Central memory CD8-positive, alpha-beta T cell (primary cell): ENCODE measurements at regions not wholly inside any gene's neighbourhood (a gene's known extent, or its start where the extent isn't known, plus 50 kb on each side); places are given as distances from the start of the nearest gene placed in this dataset.

Experiments
- ATAC-seq: fragments of 150-1000 bp; cut with Tn5 transposase; replicated peaks from 2 replicates; pipeline ENCODE4 v1.10.0; 2022; ENCODE audit warnings: mild to moderate bottlenecking, moderate FRiP score, moderate number of reproducible peaks; ENCODE audit not compliant: poor library complexity, severe bottlenecking; ENCODE audit errors: extremely low read depth
- DNase-seq, 2 donors: peaks; one replicate each; pipeline ENCODE4 v3.0.0; 2021; ENCODE audit warnings: low spot score in 2 of 2
- H3K27ac Mint-ChIP-seq: one replicate; pipeline ENCODE4 v1.8.0; 2022; ENCODE audit warnings: low read depth, mild to moderate bottlenecking, moderate library complexity, mixed read lengths
- H3K27me3 Mint-ChIP-seq: one replicate; pipeline ENCODE4 v1.8.0; 2022; ENCODE audit warnings: mixed read lengths
- H3K36me3 Mint-ChIP-seq: one replicate; pipeline ENCODE4 v1.8.0; 2022; ENCODE audit warnings: mild to moderate bottlenecking, moderate library complexity, mixed read lengths; ENCODE audit not compliant: insufficient read depth
- H3K4me1 Mint-ChIP-seq: one replicate; pipeline ENCODE4 v1.8.0; 2022; ENCODE audit warnings: mixed read lengths
- H3K4me3 Mint-ChIP-seq: one replicate; pipeline ENCODE4 v1.8.0; 2022; ENCODE audit warnings: mild to moderate bottlenecking, moderate library complexity, mixed read lengths
- H3K9me3 Mint-ChIP-seq: one replicate; pipeline ENCODE4 v1.8.0; 2022; ENCODE audit warnings: mixed read lengths

DNA sequence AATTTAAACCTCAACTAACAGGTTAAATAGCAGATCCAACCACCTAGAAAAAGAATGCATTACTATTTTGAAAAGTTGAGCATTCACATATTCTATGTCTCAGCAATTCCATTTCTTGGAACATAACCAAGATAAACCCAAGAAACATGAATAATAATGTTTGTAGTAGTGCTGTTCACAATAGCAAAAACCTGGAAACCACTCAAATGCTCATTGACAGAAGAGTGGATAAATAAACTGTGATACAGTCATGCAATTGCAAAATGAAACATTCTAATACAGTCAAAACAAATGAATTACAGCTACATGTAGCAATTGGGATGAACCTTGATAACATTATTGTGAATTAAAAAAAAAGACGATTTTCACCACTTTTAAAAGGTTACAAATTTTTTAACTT, 162.8 kb upstream of the TMEM45B start:
- H3K9me3 Mint-ChIP-seq, result peaks cover 36% of the 10 kb centered on the region
- H3K36me3 Mint-ChIP-seq, result no peaks in the 10 kb centered on the region
- H3K27ac Mint-ChIP-seq, result no peak overlapping the region
- H3K27me3 Mint-ChIP-seq, result peaks cover 21% of the 10 kb centered on the region
- DNase-seq, result no peak
- H3K4me3 Mint-ChIP-seq, result no peak overlapping the region
- no peak for ATAC-seq
- H3K4me1 Mint-ChIP-seq, result no peaks in the 10 kb centered on the region

DNA sequence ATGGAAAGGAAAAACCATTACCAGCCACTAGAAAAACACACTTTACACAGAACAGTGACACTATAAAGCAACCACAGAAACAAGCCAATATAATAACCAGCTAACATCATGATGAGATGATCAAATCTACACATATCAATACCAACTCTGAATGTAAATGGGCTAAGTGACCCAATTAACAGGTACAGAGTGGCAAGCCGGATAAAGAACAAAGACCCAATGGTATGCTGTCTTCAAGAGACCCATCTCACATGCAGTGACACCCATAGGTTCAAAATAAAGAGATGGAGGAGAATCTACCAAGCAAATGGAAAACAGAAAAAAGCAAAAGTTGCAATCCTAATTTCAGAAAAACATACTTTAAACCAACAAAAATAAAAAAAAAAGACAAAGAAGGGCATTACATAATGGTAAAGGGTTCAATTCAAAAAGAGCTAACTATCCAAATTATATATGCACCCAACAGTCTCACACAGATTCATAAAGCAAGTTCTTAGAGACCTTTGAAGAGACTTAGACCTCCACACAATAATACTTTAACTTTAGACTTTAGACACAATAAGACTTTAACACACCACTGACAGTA, 160.3 kb upstream of the TMEM45B start:
- H3K36me3 Mint-ChIP-seq, result no peaks in the 10 kb centered on the region
- no peak for ATAC-seq
- H3K27ac Mint-ChIP-seq, result no peak overlapping the region
- H3K4me3 Mint-ChIP-seq, result no peak overlapping the region
- H3K9me3 Mint-ChIP-seq, result peaks cover 42% of the 10 kb centered on the region
- DNase-seq, result no peak
- H3K4me1 Mint-ChIP-seq, result no peaks in the 10 kb centered on the region
- peaks cover 21% of the 10 kb centered on the region for H3K27me3 Mint-ChIP-seq

DNA sequence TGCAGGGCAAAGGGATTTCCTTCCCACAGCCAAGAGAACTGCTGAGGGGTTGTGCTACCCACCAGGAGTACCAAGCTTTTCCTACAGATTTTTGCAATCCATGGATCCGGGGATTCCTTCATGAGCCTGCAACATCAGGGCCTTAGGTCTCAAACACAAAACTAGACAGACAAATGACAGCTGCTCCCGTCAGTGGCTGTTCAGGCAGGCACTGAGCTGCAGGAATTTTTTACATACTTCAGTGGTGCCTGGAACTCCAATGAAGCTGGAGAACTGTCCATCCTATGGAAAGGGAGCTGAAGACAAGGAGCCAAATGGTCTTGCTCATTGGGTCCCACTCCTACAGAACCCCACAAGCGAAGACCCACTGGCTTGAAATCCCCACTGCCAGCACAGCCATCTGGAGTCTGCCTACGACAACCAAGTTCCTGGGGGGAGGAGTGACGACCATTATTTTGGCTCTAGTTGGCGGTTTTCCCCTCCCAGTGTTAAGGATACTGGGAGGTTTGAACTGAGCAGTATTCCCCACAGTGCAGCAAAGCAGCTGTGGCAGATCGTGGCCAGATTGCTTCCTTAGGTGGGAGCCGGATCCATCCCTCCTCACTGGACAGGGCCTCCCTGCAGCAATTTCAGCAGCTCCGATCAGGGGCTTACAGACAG, 157.7 kb upstream of the TMEM45B start:
- H3K9me3 Mint-ChIP-seq, result peaks cover 37% of the 10 kb centered on the region

GRCh38 chr11:129658526-129658867, 157.2 kb upstream of the TMEM45B start:
- no peaks in the 10 kb centered on the region for H3K4me1 Mint-ChIP-seq
- no peak overlapping the region for H3K4me3 Mint-ChIP-seq
- no peak for ATAC-seq
- peaks cover 21% of the 10 kb centered on the region for H3K27me3 Mint-ChIP-seq
- H3K36me3 Mint-ChIP-seq, result no peaks in the 10 kb centered on the region
- H3K27ac Mint-ChIP-seq, result no peak overlapping the region
- peaks cover 33% of the 10 kb centered on the region for H3K9me3 Mint-ChIP-seq
- DNase-seq, result no peak

More for the DNA sequence above, 157.7 kb upstream of the TMEM45B start:
- H3K4me1 Mint-ChIP-seq, result no peaks in the 10 kb centered on the region
- ATAC-seq (no peak), DNase-seq (no peak)
- no peaks in the 10 kb centered on the region for H3K36me3 Mint-ChIP-seq
- H3K27ac Mint-ChIP-seq, result no peak overlapping the region
- H3K27me3 Mint-ChIP-seq, result peaks cover 21% of the 10 kb centered on the region
- no peak overlapping the region for H3K4me3 Mint-ChIP-seq

- no peaks in the 10 kb centered on the region for H3K36me3 Mint-ChIP-seq
- no peak overlapping the region for H3K4me3 Mint-ChIP-seq
- H3K27ac Mint-ChIP-seq, result no peak overlapping the region
- DNase-seq (no peak), ATAC-seq (no peak)
- no peaks in the 10 kb centered on the region for H3K9me3 Mint-ChIP-seq
- no peaks in the 10 kb centered on the region for H3K4me1 Mint-ChIP-seq
- H3K27me3 Mint-ChIP-seq, result peaks cover 17% of the 10 kb centered on the region
These were observed 134.7 kb upstream of the TMEM45B start for GRCh38 chr11:129680907-129681306.

DNA sequence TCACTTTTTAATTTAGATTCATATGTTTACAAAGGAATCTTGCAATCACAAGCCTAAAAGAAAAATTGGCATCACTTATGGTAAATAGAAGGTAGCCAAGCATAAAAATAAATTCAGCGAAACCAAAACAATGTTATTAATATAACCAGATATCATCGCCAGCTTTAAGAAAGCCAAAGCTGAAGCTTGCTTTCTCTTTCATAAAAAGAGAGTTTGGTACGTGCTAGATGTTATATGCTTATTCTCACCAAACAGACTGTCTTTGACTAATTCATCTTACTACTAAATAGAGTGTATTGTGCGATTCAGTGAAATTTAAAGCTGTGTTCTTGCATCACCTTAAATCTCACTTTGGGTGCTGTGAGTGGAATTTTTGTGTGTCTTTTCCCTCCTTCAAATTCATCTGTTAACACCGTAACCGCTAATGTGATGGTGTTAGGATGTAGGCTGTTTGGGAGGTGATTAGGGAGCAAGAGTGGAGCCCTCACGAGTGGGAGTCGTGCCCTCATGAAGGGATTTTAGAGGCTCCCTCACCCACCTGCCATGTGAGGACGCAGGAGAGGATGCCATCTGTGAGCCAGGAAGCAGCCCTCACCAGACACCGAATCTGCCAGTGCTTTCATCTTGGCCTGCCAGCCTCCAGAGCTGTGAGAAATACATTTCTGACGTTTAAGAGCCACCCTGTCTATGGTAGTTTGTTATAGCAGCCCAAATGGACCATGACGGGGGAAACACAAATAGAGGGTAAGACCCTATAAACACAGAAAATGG, 134.1 kb upstream of the TMEM45B start:
- Mint-ChIP-seq H3K27me3 (peaks cover 23% of the 10 kb centered on the region), H3K4me3 (no peak overlapping the region), H3K27ac (no peak overlapping the region), H3K4me1 (no peaks in the 10 kb centered on the region), H3K36me3 (no peaks in the 10 kb centered on the region), H3K9me3 (no peaks in the 10 kb centered on the region)
- ATAC-seq (no peak), DNase-seq (no peak)

DNA sequence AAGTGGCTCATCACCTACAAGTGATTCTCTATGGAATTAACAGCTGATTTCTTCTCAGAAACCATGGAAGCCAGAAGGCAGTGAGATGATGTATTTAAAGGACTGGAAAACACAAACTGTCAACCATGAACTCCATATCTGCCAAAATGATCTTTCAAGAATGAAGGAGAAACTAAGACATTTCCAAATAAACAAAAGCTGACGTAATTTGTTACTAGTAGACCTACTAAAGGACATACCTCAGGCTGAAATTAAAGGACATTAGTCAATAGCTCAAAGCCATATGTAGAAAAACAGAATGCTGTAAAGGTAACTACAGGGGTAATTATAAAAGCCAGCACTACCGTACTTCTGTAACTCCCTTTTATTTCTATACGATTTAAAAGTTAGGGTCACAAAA, 129.4 kb upstream of the TMEM45B start:
- Mint-ChIP-seq H3K27ac (no peak overlapping the region), H3K4me1 (no peaks in the 10 kb centered on the region), H3K27me3 (peaks cover 41% of the 10 kb centered on the region), H3K9me3 (no peaks in the 10 kb centered on the region), H3K4me3 (no peak overlapping the region), H3K36me3 (no peaks in the 10 kb centered on the region)
- DNase-seq (no peak), ATAC-seq (no peak)

DNA sequence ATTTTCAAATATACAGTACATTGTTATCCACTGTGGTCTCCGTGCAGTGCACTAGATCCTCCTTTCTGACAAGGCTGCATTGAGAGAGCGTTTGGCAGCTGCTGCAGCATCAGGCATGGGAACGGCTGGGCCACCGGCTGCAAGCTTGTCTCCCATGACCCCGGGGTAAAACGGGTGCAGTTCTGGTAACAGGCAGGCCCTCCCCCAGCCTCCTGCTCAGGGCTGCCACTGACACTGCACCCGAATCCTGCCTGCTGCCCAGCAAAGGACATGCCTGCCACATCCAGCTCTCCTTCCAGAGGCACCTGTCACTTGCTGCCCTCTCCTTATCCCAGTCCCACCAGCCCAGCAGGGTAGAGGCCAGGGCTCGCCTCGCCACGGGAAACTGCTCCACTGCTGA, 124.5 kb upstream of the TMEM45B start:
- ATAC-seq, result no peak
- no peak overlapping the region for H3K4me3 Mint-ChIP-seq
- H3K27me3 Mint-ChIP-seq, result peaks cover 44% of the 10 kb centered on the region
- no peak for DNase-seq
- H3K9me3 Mint-ChIP-seq, result no peaks in the 10 kb centered on the region
- H3K27ac Mint-ChIP-seq, result no peak overlapping the region
- peaks cover 6% of the 10 kb centered on the region for H3K4me1 Mint-ChIP-seq
- H3K36me3 Mint-ChIP-seq, result no peaks in the 10 kb centered on the region

- no peak for ATAC-seq
- peaks cover 6% of the 10 kb centered on the region for H3K4me1 Mint-ChIP-seq
- no peak for DNase-seq
- H3K36me3 Mint-ChIP-seq, result no peaks in the 10 kb centered on the region
- H3K9me3 Mint-ChIP-seq, result no peaks in the 10 kb centered on the region
- H3K4me3 Mint-ChIP-seq, result no peak overlapping the region
- H3K27ac Mint-ChIP-seq, result no peak overlapping the region
- peaks cover 58% of the 10 kb centered on the region for H3K27me3 Mint-ChIP-seq
These were observed 121.1 kb upstream of the TMEM45B start for GRCh38 chr11:129694538-129694937.

- no peaks in the 10 kb centered on the region for H3K9me3 Mint-ChIP-seq
- ATAC-seq (no peak), DNase-seq (no peak)
- H3K27ac Mint-ChIP-seq, result no peak overlapping the region
- H3K27me3 Mint-ChIP-seq, result peaks cover 62% of the 10 kb centered on the region
- no peaks in the 10 kb centered on the region for H3K36me3 Mint-ChIP-seq
- peak overlapping the region; percentile 75 for H3K4me3 Mint-ChIP-seq
- peaks cover 6% of the 10 kb centered on the region for H3K4me1 Mint-ChIP-seq
These were observed 120.7 kb upstream of the TMEM45B start for GRCh38 chr11:129694966-129695365.

- Mint-ChIP-seq H3K4me1 (peaks cover 6% of the 10 kb centered on the region), H3K27ac (no peak overlapping the region), H3K9me3 (no peaks in the 10 kb centered on the region), H3K4me3 (peak overlapping the region; percentile 75), H3K27me3 (peaks cover 64% of the 10 kb centered on the region), H3K36me3 (no peaks in the 10 kb centered on the region)
- DNase-seq (peak; percentile 31 to 34), ATAC-seq (peak; percentile 83)
These were observed 119.9 kb upstream of the TMEM45B start for GRCh38 chr11:129695571-129696308.

DNA sequence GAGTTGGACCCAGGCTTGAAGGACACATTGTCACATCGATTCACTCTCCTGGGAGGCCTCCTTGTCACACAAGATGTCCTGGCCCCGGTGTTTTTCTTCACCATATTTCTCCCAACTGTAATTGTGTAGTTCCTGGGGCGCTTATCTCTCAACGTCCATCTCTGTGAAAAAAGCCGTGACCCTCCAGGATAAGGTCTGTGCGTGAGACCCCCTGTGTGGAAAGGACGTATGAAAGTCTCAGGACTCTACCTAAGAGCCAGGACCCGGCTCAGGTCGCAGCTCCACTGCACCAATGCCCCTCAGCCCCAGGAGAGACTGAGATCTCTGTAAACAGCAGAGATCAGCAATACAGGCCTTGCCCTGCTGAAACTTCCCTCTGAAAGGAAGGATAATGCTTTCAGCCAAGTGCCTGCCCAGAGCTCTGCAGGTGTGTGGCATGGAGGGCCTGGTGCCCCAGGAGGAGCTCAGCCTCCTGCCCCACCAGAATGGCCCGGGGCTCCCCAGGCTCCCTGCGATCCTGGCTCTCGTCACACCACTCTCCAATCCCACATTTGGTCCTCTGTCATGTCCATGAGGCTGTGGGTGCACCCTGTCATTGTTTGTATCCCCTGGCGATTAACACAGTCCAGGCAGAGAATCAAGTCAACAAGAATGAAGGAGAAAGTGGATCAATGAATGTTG, 119.2 kb upstream of the TMEM45B start:
- peaks cover 64% of the 10 kb centered on the region for H3K27me3 Mint-ChIP-seq
- H3K4me1 Mint-ChIP-seq, result peaks cover 6% of the 10 kb centered on the region
- no peak overlapping the region for H3K27ac Mint-ChIP-seq
- no peaks in the 10 kb centered on the region for H3K36me3 Mint-ChIP-seq
- H3K9me3 Mint-ChIP-seq, result no peaks in the 10 kb centered on the region
- no peak for DNase-seq
- ATAC-seq, result no peak
- peak overlapping the region; percentile 75 for H3K4me3 Mint-ChIP-seq
